Esophagus muscularis mucosa (tissue), 4 donors: ENCODE measurements at regions not wholly inside any gene's neighbourhood (a gene's known extent, or its start where the extent isn't known, plus 50 kb on each side); places are given as distances from the start of the nearest gene placed in this dataset.

ENCODE experiments used
- DNase-seq: peaks from one replicate; pipeline ENCODE4 v3.0.0-alpha.2; 2017; ENCODE audit errors: extremely low spot score
- H3K27ac ChIP-seq, 4 donors: fragments of 200-600 bp; sonication (generic); replicated peaks in 1 of 4; 1 replicate in 3 of 4; 2 replicates in 1 of 4; pipeline ENCODE4 v1.5.1; 2016 to 2019; ENCODE audit warnings: mild to moderate bottlenecking in 1 of 4
- H3K27me3 ChIP-seq, 4 donors: fragments of 200-600 bp; sonication (generic); one replicate each; pipeline versions ENCODE4 v1.5.1 to v1.6.0; 2016 to 2019
- H3K36me3 ChIP-seq, 4 donors: fragments of 200-600 bp; sonication (generic); one replicate each; pipeline ENCODE4 v1.5.1; 2016 to 2019
- H3K4me1 ChIP-seq, 4 donors: fragments of 200-600 bp; sonication (generic); one replicate each; pipeline ENCODE4 v1.5.1; 2016 to 2019
- H3K4me3 ChIP-seq, 4 donors: fragments of 200-600 bp; sonication (generic); 1 replicate in 2 of 4; 2 replicates in 2 of 4; pipeline ENCODE4 v1.5.1; 2016 to 2019; ENCODE audit warnings: mild to moderate bottlenecking in 4 of 4, moderate library complexity in 1 of 4
- H3K9me3 ChIP-seq, 4 donors: fragments of 200-600 bp; sonication (generic); 1 replicate in 3 of 4; 2 replicates in 1 of 4; pipeline ENCODE4 v1.5.1; 2016 to 2019
- EP300 ChIP-seq: sonication (generic); formaldehyde crosslinking; IDR thresholded peaks from one replicate; pipeline ENCODE4 v1.6.1; 2017; ENCODE audit warnings: antibody characterized with exemption
- POLR2A ChIP-seq: fragments of 450-650 bp; IDR thresholded peaks from one replicate; pipeline ENCODE4 v1.6.1; 2017; ENCODE audit warnings: antibody characterized with exemption, moderate library complexity, mild to moderate bottlenecking, low read depth
- POLR2AphosphoS5 ChIP-seq, 2 donors: sonication (generic); formaldehyde crosslinking; IDR thresholded peaks; one replicate each; pipeline ENCODE4 v1.6.1; 2017; ENCODE audit warnings: antibody characterized with exemption in 2 of 2
- WGBS: methylation state at CpG from one replicate; pipeline ENCODE4 v1.1.5; 2018; 5-methylcytosine and 5-hydroxymethylcytosine counted together
- intact Hi-C: fragments of 100-400 bp; cut with DNase I; formaldehyde crosslinking; loops from one replicate; pipeline ENCODE4 v1.15.1; 2023
- TF ChIP-seq, protein P1 (sequence below), 3 experiments: fragments of 200-600 bp in 2 of 3; fragments of 450-650 bp in 1 of 3; sonication (generic) in 2 of 3; IDR thresholded peaks; one replicate each; pipeline ENCODE4 v1.5.1; 2017 to 2019; ENCODE audit warnings: antibody characterized with exemption in 3 of 3, mild to moderate bottlenecking in 2 of 3, moderate library complexity in 1 of 3

DNA sequence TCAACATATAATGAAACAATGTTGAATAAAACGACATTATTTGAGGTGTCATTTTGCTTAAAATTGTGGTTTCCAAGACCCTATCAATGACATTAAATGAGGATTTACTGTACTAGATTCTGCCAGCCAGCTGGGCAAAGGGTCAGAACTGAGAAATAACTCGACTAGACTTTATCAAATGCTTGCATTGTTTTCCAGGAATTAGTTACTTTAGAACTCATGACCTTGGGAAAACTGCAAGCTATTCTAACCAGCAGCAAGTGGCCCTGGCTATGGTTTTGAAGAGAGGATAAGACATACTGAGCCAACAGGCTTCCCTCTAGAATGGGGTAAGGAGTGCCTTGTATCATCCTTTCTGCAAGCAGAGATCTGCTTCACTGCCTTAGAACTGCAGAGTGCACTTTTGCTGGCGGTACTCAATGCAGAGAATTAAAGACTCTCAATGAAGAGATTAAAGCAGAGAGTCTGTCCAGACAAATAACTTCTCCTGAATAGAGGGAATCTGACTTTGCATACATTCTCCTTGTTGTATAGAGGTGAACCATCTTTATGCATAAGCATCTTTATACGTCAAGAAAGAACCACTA is 281.5 kb downstream of the ARL4A start:
- 86% methylated on average over 4 of the region's 4 CpGs for WGBS
- no peak for DNase-seq
- Histone ChIP-seq H3K27ac (no peak overlapping the region), H3K36me3 (no peaks in the 10 kb centered on the region), H3K4me3 (no peak overlapping the region), H3K9me3 (no peaks in the 10 kb centered on the region), H3K4me1 (no peaks in the 10 kb centered on the region), H3K27me3 (no peaks in the 10 kb centered on the region)
- intact Hi-C loops, result no loop called here
- TF ChIP-seq, protein P1, sequence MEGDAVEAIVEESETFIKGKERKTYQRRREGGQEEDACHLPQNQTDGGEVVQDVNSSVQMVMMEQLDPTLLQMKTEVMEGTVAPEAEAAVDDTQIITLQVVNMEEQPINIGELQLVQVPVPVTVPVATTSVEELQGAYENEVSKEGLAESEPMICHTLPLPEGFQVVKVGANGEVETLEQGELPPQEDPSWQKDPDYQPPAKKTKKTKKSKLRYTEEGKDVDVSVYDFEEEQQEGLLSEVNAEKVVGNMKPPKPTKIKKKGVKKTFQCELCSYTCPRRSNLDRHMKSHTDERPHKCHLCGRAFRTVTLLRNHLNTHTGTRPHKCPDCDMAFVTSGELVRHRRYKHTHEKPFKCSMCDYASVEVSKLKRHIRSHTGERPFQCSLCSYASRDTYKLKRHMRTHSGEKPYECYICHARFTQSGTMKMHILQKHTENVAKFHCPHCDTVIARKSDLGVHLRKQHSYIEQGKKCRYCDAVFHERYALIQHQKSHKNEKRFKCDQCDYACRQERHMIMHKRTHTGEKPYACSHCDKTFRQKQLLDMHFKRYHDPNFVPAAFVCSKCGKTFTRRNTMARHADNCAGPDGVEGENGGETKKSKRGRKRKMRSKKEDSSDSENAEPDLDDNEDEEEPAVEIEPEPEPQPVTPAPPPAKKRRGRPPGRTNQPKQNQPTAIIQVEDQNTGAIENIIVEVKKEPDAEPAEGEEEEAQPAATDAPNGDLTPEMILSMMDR (IDR thresholded peaks at IDR 0.05), result no peak
- no peak for TF ChIP-seq POLR2A
- no peak for TF ChIP-seq EP300
- no peak for TF ChIP-seq POLR2AphosphoS5 (IDR thresholded peaks at IDR 0.05)

GRCh38 chr7:12970626-12971025 is 283.2 kb downstream of the ARL4A start:
- Histone ChIP-seq H3K27ac (no peak overlapping the region), H3K9me3 (no peaks in the 10 kb centered on the region), H3K4me1 (no peaks in the 10 kb centered on the region), H3K27me3 (no peaks in the 10 kb centered on the region), H3K36me3 (no peaks in the 10 kb centered on the region), H3K4me3 (no peak overlapping the region)
- DNase-seq, result no peak
- WGBS, result 75% methylated on average over 2 of the region's 2 CpGs
- intact Hi-C loops, result no loop called here
- TF ChIP-seq EP300 (no peak), POLR2A (no peak), POLR2AphosphoS5 (IDR thresholded peaks at IDR 0.05) (no peak)
- TF ChIP-seq, protein P1 (IDR thresholded peaks at IDR 0.05), result no peak

- no peak for DNase-seq
- TF ChIP-seq EP300 (no peak), POLR2AphosphoS5 (IDR thresholded peaks at IDR 0.05) (no peak)
- WGBS, result 87% methylated on average over 5 of the region's 5 CpGs
- intact Hi-C loops, result no loop called here
- H3K27me3 ChIP-seq, result no peaks in the 10 kb centered on the region
- no peaks in the 10 kb centered on the region for H3K36me3 ChIP-seq
- no peaks in the 10 kb centered on the region for H3K4me1 ChIP-seq
- H3K27ac ChIP-seq, result no peak overlapping the region
- no peaks in the 10 kb centered on the region for H3K9me3 ChIP-seq
- no peak overlapping the region for H3K4me3 ChIP-seq
Measured at GRCh38 chr7:12974451-12975166, 287.2 kb downstream of the ARL4A start.

DNA sequence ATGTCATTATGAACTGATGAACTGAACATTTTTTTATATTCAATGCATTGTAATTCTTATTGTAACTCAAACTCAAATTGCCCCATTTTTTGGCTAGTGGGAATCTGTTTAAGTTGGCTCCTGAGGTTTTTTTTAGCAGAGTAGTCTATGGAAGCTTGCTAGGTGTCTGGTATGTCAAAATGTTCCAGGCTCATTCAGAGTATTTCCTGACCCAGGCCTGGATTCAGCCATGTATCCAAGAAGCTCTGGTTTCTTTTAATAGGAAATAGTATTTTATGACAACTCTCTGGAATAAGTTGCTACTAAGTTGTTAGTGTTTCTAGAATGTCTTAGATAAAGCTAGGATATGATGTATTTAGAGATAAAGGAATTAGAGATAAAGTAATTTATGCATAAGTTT is 288.0 kb downstream of the ARL4A start:
- Histone ChIP-seq H3K36me3 (no peaks in the 10 kb centered on the region), H3K4me1 (no peaks in the 10 kb centered on the region), H3K27ac (no peak overlapping the region), H3K27me3 (no peaks in the 10 kb centered on the region), H3K9me3 (no peaks in the 10 kb centered on the region), H3K4me3 (no peak overlapping the region)
- DNase-seq, result no peak
- TF ChIP-seq POLR2AphosphoS5 (IDR thresholded peaks at IDR 0.05) (no peak), EP300 (no peak), POLR2A (no peak)
- TF ChIP-seq, protein P1 (IDR thresholded peaks at IDR 0.05), result no peak
- intact Hi-C loops, result no loop called here

DNA sequence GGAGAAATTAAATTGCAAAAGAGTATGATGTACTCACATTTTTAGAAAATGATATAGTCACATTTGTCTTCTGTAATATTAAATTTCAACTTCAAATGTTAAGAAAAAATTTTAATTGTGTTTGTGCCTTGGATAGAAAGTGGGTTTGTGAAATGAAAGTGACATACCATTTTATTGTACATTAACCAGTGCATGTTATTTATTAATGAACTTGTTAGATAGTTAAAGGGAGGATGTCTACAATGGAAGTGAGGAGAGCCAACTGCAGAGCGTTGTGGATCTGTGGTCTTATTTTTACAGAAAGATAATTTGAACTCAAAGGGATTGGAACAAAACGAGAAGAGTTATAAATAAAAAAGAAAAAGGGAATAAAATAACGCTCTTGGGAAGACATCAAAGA is 291.7 kb downstream of the ARL4A start:
- WGBS, result 76% methylated on average over 3 of the region's 3 CpGs
- no peak for DNase-seq
- Histone ChIP-seq H3K4me3 (no peak overlapping the region), H3K27ac (no peak overlapping the region), H3K9me3 (no peaks in the 10 kb centered on the region), H3K4me1 (no peaks in the 10 kb centered on the region), H3K27me3 (no peaks in the 10 kb centered on the region), H3K36me3 (no peaks in the 10 kb centered on the region)
- TF ChIP-seq EP300 (no peak), POLR2AphosphoS5 (IDR thresholded peaks at IDR 0.05) (no peak), POLR2A (no peak)
- TF ChIP-seq, protein P1 (IDR thresholded peaks at IDR 0.05), result no peak
- intact Hi-C loops, result no loop called here
